ENCODE measurements at regions not wholly inside any gene's neighbourhood (a gene's known extent, or its start where the extent isn't known, plus 50 kb on each side); places are given as distances from the start of the nearest gene placed in this dataset.

GRCh38 chr3:103585809-103586208 is 1151.0 kb downstream of the ZPLD1 start:
- TF ChIP-seq SAP30 (IDR thresholded peaks at IDR 0.05; ENCODE audit: insufficient read depth, insufficient replicate concordance, low read length) (no peak), EZH2 (IDR thresholded peaks at IDR 0.05; ENCODE audit: low read depth, low read length, severe bottlenecking) (no peak), POU5F1 (IDR thresholded peaks at IDR 0.05; ENCODE audit: low read depth, low read length) (no peak), RAD21 (IDR thresholded peaks at IDR 0.05 in 1 of 2, conservative IDR thresholded peaks at IDR 0.05 in 1 of 2; ENCODE audit: low read depth in 2 of 2, low read length in 2 of 2) (no peak), POLR2A (IDR thresholded peaks at IDR 0.05; ENCODE audit: control extremely low read depth in 1 of 2, low read depth in 2 of 2, low read length in 2 of 2) (no peak), SRF (IDR thresholded peaks at IDR 0.05; ENCODE audit: low read depth, low read length) (no peak), CHD2 (IDR thresholded peaks at IDR 0.05; ENCODE audit: low read length) (no peak), POLR2AphosphoS5 (IDR thresholded peaks at IDR 0.05; ENCODE audit: low read depth, low read length) (no peak), YY1 (IDR thresholded peaks at IDR 0.05; ENCODE audit: low read depth, low read length) (no peak)
- TF ChIP-seq, protein P1, sequence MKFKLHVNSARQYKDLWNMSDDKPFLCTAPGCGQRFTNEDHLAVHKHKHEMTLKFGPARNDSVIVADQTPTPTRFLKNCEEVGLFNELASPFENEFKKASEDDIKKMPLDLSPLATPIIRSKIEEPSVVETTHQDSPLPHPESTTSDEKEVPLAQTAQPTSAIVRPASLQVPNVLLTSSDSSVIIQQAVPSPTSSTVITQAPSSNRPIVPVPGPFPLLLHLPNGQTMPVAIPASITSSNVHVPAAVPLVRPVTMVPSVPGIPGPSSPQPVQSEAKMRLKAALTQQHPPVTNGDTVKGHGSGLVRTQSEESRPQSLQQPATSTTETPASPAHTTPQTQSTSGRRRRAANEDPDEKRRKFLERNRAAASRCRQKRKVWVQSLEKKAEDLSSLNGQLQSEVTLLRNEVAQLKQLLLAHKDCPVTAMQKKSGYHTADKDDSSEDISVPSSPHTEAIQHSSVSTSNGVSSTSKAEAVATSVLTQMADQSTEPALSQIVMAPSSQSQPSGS (IDR thresholded peaks at IDR 0.05; ENCODE audit: low read length), result no peak
- TF ChIP-seq, protein P2, sequence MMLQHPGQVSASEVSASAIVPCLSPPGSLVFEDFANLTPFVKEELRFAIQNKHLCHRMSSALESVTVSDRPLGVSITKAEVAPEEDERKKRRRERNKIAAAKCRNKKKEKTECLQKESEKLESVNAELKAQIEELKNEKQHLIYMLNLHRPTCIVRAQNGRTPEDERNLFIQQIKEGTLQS (IDR thresholded peaks at IDR 0.05; ENCODE audit: insufficient read depth, low read depth, low read length), result no peak
